ENCODE measurements at regions not wholly inside any gene's neighbourhood (a gene's known extent, or its start where the extent isn't known, plus 50 kb on each side); places are given as distances from the start of the nearest gene placed in this dataset.

DNA sequence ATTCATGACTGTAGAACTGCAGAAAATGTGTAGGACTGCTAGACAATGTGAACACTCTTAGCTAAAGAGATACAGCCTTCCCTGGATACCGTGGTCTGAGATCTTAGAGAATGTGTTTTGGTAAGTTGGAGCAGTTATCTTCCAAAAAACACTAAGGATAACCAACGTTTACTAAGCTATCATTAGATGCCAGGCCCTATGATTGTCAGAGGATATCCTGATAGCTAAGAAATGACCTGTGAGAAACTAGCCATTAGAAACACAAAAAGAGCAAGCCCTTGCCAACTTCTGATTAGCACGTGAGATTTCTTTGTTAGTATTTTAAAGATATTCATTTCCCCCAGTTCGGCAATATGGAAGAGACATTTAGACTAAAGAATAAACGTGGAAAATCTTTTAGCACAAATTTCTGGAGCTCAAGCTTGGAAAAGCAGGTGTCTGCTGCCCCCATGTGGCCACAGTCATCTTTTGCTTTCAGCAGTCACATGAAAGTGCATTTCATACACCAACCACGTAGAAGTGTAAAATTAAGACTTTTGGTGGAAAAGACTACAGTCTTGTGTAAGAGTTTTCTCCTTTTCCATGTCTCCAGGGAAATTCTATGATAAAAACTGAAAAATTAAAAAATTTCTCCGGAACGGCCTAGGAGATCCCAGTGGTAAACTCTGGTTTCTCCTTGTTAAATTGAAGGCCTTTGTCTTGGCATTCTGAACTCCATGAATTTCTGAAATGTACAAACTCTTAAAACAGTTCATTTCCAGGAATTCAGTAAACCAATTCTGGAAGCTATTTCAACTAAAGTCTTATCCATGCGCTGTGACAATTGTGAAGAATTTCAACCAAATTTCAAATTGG lies 136.4 kb downstream of the ZNF674 start:
- no peaks in the 10 kb centered on the region for H3K9me3 Mint-ChIP-seq
- H3K4me3 Mint-ChIP-seq = no peak overlapping the region
- ChIA-PET POLR2A (no interaction called here), CTCF (interaction anchor here (0.5 to 2.3 kb wide), 16 partner anchors 10 to 1512 kb away, joined by 3 to 10 read pairs (median 4); no protein-coding TSS in a partner anchor)
- H3K4me1 Mint-ChIP-seq (ENCODE audit: low read depth) = no peaks in the 10 kb centered on the region
- H3K27me3 Mint-ChIP-seq = no peaks in the 10 kb centered on the region
- peak; percentile 78 for DNase-seq
- ATAC-seq = no peak
- no peak overlapping the region for H3K27ac Mint-ChIP-seq
- H3K36me3 Mint-ChIP-seq (ENCODE audit: low read depth) = no peaks in the 10 kb centered on the region
- TF ChIP-seq, protein P1, sequence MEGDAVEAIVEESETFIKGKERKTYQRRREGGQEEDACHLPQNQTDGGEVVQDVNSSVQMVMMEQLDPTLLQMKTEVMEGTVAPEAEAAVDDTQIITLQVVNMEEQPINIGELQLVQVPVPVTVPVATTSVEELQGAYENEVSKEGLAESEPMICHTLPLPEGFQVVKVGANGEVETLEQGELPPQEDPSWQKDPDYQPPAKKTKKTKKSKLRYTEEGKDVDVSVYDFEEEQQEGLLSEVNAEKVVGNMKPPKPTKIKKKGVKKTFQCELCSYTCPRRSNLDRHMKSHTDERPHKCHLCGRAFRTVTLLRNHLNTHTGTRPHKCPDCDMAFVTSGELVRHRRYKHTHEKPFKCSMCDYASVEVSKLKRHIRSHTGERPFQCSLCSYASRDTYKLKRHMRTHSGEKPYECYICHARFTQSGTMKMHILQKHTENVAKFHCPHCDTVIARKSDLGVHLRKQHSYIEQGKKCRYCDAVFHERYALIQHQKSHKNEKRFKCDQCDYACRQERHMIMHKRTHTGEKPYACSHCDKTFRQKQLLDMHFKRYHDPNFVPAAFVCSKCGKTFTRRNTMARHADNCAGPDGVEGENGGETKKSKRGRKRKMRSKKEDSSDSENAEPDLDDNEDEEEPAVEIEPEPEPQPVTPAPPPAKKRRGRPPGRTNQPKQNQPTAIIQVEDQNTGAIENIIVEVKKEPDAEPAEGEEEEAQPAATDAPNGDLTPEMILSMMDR (IDR thresholded peaks at IDR 0.05) = peak; percentile 85
- intact Hi-C loops (cut with micrococcal nuclease) = no loop called here

DNA sequence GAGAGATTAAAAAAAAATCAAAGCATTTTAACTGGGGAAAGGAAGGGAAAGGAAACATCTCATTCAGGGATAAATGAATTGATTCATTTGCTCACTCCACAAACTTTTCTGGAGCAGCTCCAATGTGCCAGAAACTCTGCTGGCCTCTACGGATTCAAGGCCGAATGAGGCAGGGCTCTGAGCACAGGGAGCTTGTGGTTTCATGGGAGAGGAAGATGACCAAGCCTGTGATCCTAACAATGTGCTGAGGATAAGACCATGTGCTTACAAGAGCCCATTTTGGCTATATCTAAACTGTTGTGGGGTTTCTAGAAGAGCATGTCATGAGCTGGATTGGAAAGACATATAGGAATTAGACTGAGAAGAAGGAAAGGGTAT lies 137.5 kb downstream of the ZNF674 start:
- CTCF ChIA-PET = interaction anchor here (0.8 to 2.3 kb wide), 7 partner anchors 9 to 1085 kb away, joined by 3 to 10 read pairs (median 5); no protein-coding TSS in a partner anchor
- intact Hi-C loops (cut with micrococcal nuclease) = no loop called here
- TF ChIP-seq, protein P1 (IDR thresholded peaks at IDR 0.05) = no peak
- Mint-ChIP-seq H3K27ac (no peak overlapping the region), H3K4me1 (ENCODE audit: low read depth) (no peaks in the 10 kb centered on the region), H3K27me3 (no peaks in the 10 kb centered on the region), H3K4me3 (no peak overlapping the region), H3K36me3 (ENCODE audit: low read depth) (no peaks in the 10 kb centered on the region), H3K9me3 (no peaks in the 10 kb centered on the region)
- POLR2A ChIA-PET = no interaction called here
- no peak for DNase-seq
- no peak for ATAC-seq

DNA sequence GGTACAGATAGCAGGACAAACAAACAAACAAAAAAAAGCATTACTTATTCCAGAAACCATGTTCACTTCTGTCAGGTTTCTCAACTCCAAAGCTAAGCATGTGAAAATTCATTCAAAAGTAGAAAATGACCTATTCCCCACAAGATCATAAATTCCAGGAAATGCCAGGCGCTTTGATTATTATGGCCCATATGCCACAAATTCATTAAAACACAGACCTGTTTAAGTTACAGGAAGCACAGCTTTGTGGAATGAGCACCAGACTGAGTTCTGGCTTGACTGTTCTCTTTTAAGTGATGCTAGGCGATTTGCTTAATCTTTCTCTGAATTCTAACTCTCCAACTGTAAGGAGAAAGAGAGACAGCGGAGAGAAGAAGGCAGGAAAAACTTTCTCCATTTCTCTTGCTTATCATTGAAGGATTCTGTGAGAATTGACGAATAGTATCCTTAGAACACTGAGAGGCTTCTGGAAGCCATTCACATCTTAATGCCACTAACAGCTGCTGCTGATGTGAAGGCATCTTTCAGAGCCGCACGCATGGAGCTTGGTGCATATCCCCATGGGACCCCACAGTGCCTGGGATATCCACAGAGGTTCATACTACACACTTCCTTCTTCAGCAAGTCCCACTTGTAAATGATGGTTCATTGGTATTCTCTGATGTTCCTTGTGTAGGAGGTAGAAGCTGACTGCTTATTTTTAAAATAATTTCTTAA lies 138.0 kb downstream of the ZNF674 start:
- TF ChIP-seq, protein P1 (IDR thresholded peaks at IDR 0.05) = no peak
- CTCF ChIA-PET = interaction anchor here (2.1 to 2.3 kb wide), 2 partner anchors 9 to 1085 kb away, joined by 5 to 10 read pairs; no protein-coding TSS in a partner anchor

DNA sequence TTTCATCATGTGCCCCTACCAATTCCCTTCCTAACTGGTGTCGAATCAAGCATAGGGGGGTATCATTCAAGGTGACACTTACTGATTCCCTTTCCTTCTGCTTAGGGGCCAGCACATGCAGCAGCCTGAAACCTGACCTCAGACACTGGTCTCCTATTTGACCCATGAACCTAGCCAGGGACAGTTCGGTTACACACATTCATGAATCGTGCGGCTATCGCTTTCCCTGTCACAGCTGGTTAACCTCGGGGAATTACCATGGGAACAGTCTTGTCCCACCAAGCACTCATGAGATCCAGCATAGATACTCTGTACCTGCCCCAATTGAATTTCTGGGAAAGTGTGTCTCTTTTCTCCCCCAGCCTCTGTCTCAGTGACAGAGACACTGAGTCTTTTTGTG lies 140.4 kb downstream of the ZNF674 start:
- ChIA-PET POLR2A (no interaction called here), CTCF (interaction anchor here (1.2 kb wide), 1 partner anchor 23 kb away, joined by 4 read pairs; no protein-coding TSS in a partner anchor)
- ATAC-seq (no peak), DNase-seq (no peak)
- Mint-ChIP-seq H3K27me3 (no peaks in the 10 kb centered on the region), H3K4me1 (ENCODE audit: low read depth) (no peaks in the 10 kb centered on the region), H3K4me3 (no peak overlapping the region), H3K9me3 (no peaks in the 10 kb centered on the region), H3K36me3 (ENCODE audit: low read depth) (no peaks in the 10 kb centered on the region), H3K27ac (no peak overlapping the region)
- intact Hi-C loops (cut with micrococcal nuclease) = no loop called here
- TF ChIP-seq, protein P1 (IDR thresholded peaks at IDR 0.05) = no peak

More for the DNA sequence above, 138.0 kb downstream of the ZNF674 start:
- no peak for ATAC-seq
- Mint-ChIP-seq H3K27me3 (no peaks in the 10 kb centered on the region), H3K9me3 (no peaks in the 10 kb centered on the region), H3K4me1 (ENCODE audit: low read depth) (no peaks in the 10 kb centered on the region), H3K36me3 (ENCODE audit: low read depth) (no peaks in the 10 kb centered on the region), H3K27ac (no peak overlapping the region), H3K4me3 (no peak overlapping the region)
- DNase-seq = no peak
- POLR2A ChIA-PET = no interaction called here
- intact Hi-C loops (cut with micrococcal nuclease) = no loop called here
